G401 (cell line): ENCODE measurements at regions not wholly inside any gene's neighbourhood (a gene's known extent, or its start where the extent isn't known, plus 50 kb on each side); places are given as distances from the start of the nearest gene placed in this dataset.
A peak's percentile ranks its signal among the peaks of the same experiment; 100 is the strongest.

ENCODE experiments used
- DNase-seq: peaks from one replicate; pipeline ENCODE4 v3.0.0-alpha.2; 2015; ENCODE audit warnings: low spot score
- in situ Hi-C: cut with HindIII; loops from 2 replicates; pipeline ENCODE4 v1.10.0; 2016; ENCODE audit warnings: low sequenced_read_pairs, mixed read lengths

- in situ Hi-C loops = no loop called here
- DNase-seq = no peak
Measured at GRCh38 chr11:70756341-70756740, 358.0 kb downstream of the CTTN start.

- in situ Hi-C loops = no loop called here
- DNase-seq = no peak
Measured at GRCh38 chr11:70756756-70757155, 358.4 kb downstream of the CTTN start.

- in situ Hi-C loops = no loop called here
- DNase-seq = no peak
Measured at GRCh38 chr11:70757241-70757640, 358.9 kb downstream of the CTTN start.

- in situ Hi-C loops = no loop called here
- DNase-seq = no peak
Measured at GRCh38 chr11:70758206-70758605, 359.9 kb downstream of the CTTN start.

- DNase-seq = no peak
- in situ Hi-C loops = no loop called here
Measured at GRCh38 chr11:70759846-70760245, 361.5 kb downstream of the CTTN start.

GRCh38 chr11:70760416-70761020 lies 362.2 kb downstream of the CTTN start:
- in situ Hi-C loops = no loop called here
- no peak for DNase-seq

- no peak for DNase-seq
- in situ Hi-C loops = no loop called here
Measured at GRCh38 chr11:70761094-70761907, 363.0 kb downstream of the CTTN start.

GRCh38 chr11:70761908-70762337 lies 363.6 kb downstream of the CTTN start:
- in situ Hi-C loops = no loop called here
- DNase-seq = no peak

GRCh38 chr11:70762810-70763209 lies 364.5 kb downstream of the CTTN start:
- in situ Hi-C loops = no loop called here
- peak; percentile 17 for DNase-seq

- in situ Hi-C loops = no loop called here
- DNase-seq = no peak
Measured at GRCh38 chr11:70763606-70764005, 365.3 kb downstream of the CTTN start.

GRCh38 chr11:70764356-70764905 lies 366.1 kb downstream of the CTTN start:
- DNase-seq = no peak
- in situ Hi-C loops = no loop called here

- DNase-seq = no peak
- in situ Hi-C loops = no loop called here
Measured at GRCh38 chr11:70766901-70767300, 368.6 kb downstream of the CTTN start.

- DNase-seq = no peak
- in situ Hi-C loops = no loop called here
Measured at GRCh38 chr11:70768346-70769095, 370.2 kb downstream of the CTTN start.

- in situ Hi-C loops = no loop called here
- DNase-seq = peak; percentile 91
Measured at GRCh38 chr11:70769106-70769505, 370.8 kb downstream of the CTTN start.

- in situ Hi-C loops = no loop called here
- no peak for DNase-seq
Measured at GRCh38 chr11:70769521-70769920, 371.2 kb downstream of the CTTN start.

GRCh38 chr11:70771099-70771885 lies 373.0 kb downstream of the CTTN start:
- DNase-seq = peak; percentile 54
- in situ Hi-C loops = no loop called here

GRCh38 chr11:70772950-70773349 lies 374.6 kb downstream of the CTTN start:
- DNase-seq = no peak
- in situ Hi-C loops = no loop called here

GRCh38 chr11:70775386-70776075 lies 377.2 kb downstream of the CTTN start:
- no peak for DNase-seq
- in situ Hi-C loops = no loop called here
